ENCODE measurements at regions not wholly inside any gene's neighbourhood (a gene's known extent, or its start where the extent isn't known, plus 50 kb on each side); places are given as distances from the start of the nearest gene placed in this dataset.

DNA sequence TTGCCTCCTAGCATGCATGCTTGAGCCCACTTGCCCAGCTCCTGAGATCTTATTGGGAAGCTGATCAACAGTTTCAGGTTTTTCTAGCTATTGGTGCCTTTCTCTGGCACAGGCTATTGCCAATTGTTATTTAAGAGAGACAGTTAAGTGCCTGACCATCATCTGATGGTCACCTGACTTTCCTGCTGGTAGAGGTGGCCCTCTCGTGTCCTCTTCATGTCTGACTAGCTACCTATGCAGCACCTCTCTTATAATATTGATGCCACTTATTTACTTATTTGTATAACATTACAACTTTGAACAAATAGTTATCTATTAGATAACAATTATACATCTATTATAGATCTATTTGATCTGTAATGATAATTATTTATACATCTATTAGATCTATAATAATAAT, 205.9 kb upstream of the SEMA3D start:
- H3K27ac ChIP-seq (ENCODE audit: low read depth, low read length), result no peak overlapping the region
- ATAC-seq (no peak), DNase-seq (ENCODE audit: low read depth, low spot score) (no peak)
- BruUV-seq (replicated peaks), result no TSS peak
- no peak overlapping the region for H2AFZ ChIP-seq (ENCODE audit: low read depth, low read length, poor library complexity, severe bottlenecking)
- H3K9me2 ChIP-seq (ENCODE audit: insufficient read depth), result no peaks in the 10 kb centered on the region
- no peaks in the 10 kb centered on the region for H3K79me2 ChIP-seq (ENCODE audit: insufficient read depth, low read length)
- H3K9ac ChIP-seq (ENCODE audit: low read length), result no peak overlapping the region
- H3K4me2 ChIP-seq (ENCODE audit: low read length), result no peak overlapping the region
- H4K20me1 ChIP-seq (ENCODE audit: insufficient read depth), result no peaks in the 10 kb centered on the region
- H3K36me3 ChIP-seq (ENCODE audit: control insufficient read depth in 1 of 2, insufficient read depth in 2 of 2, low read length in 2 of 2), result no peaks in the 10 kb centered on the region
- TF ChIP-seq ZNF274 (IDR thresholded peaks at IDR 0.05; ENCODE audit: low read depth, low read length) (no peak), SP1 (IDR thresholded peaks at IDR 0.05; ENCODE audit: low read depth) (no peak)
- TF ChIP-seq, protein P1, sequence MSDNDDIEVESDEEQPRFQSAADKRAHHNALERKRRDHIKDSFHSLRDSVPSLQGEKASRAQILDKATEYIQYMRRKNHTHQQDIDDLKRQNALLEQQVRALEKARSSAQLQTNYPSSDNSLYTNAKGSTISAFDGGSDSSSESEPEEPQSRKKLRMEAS (IDR thresholded peaks at IDR 0.05), result no peak
- H3K9me3 ChIP-seq (ENCODE audit: control insufficient read depth in 1 of 2, insufficient read depth in 1 of 2, low read depth in 1 of 2, low read length in 2 of 2), result no peaks in the 10 kb centered on the region
- no peaks in the 10 kb centered on the region for H3K27me3 ChIP-seq (ENCODE audit: insufficient read depth, low read length)
- intact Hi-C loops (cut with micrococcal nuclease), result no loop called here
- ChIA-PET RAD21 (ENCODE audit: low non-redundant PET in 1 of 2, low total read pairs in 2 of 2, uncharacterized antibody in 2 of 2, unreplicated experiment in 2 of 2) (no interaction called here), POLR2A (no interaction called here), CTCF (no interaction called here)
- H3K4me3 ChIP-seq (replicated peaks in 1 of 2; ENCODE audit: low read depth in 1 of 2, low read length in 2 of 2), result no peak overlapping the region
- no peaks in the 10 kb centered on the region for H3K4me1 ChIP-seq (ENCODE audit: control insufficient read depth in 1 of 2, insufficient read depth in 2 of 2, low read length in 2 of 2)

DNA sequence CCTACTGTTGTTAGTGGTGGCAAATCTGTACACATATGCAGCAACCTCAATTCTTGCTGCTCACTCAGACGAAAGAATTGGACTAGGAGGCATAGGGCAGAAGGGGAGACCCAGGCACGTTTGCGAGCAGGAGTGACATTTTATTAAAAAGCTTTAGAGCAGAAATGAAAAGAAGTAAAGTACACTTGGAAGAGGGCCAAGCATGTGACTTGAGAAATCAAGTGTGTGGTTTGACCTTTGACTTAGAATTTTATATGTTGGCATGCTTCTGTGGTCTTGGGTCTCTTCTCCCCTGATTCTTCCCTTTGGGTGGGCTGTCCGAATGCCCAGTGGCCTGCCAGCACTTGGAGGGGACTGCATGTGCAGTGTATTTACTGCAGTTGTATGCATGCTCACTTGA, 205.5 kb upstream of the SEMA3D start:
- Histone ChIP-seq H3K4me3 (replicated peaks in 1 of 2; ENCODE audit: low read depth in 1 of 2, low read length in 2 of 2) (no peak overlapping the region), H3K9ac (ENCODE audit: low read length) (no peak overlapping the region), H3K4me1 (ENCODE audit: control insufficient read depth in 1 of 2, insufficient read depth in 2 of 2, low read length in 2 of 2) (no peaks in the 10 kb centered on the region), H2AFZ (ENCODE audit: low read depth, low read length, poor library complexity, severe bottlenecking) (no peak overlapping the region), H3K79me2 (ENCODE audit: insufficient read depth, low read length) (no peaks in the 10 kb centered on the region), H3K9me3 (ENCODE audit: control insufficient read depth in 1 of 2, insufficient read depth in 1 of 2, low read depth in 1 of 2, low read length in 2 of 2) (no peaks in the 10 kb centered on the region), H4K20me1 (ENCODE audit: insufficient read depth) (no peaks in the 10 kb centered on the region), H3K27ac (ENCODE audit: low read depth, low read length) (no peak overlapping the region), H3K9me2 (ENCODE audit: insufficient read depth) (no peaks in the 10 kb centered on the region), H3K27me3 (ENCODE audit: insufficient read depth, low read length) (no peaks in the 10 kb centered on the region), H3K4me2 (ENCODE audit: low read length) (no peak overlapping the region), H3K36me3 (ENCODE audit: control insufficient read depth in 1 of 2, insufficient read depth in 2 of 2, low read length in 2 of 2) (no peaks in the 10 kb centered on the region)
- ChIA-PET RAD21 (ENCODE audit: low non-redundant PET in 1 of 2, low total read pairs in 2 of 2, uncharacterized antibody in 2 of 2, unreplicated experiment in 2 of 2) (no interaction called here), POLR2A (no interaction called here), CTCF (no interaction called here)
- DNase-seq (ENCODE audit: low read depth, low spot score), result no peak
- no peak for ATAC-seq
- TF ChIP-seq SP1 (IDR thresholded peaks at IDR 0.05; ENCODE audit: low read depth) (no peak), SIN3A (IDR thresholded peaks at IDR 0.05; ENCODE audit: low read depth) (no peak), RAD21 (IDR thresholded peaks at IDR 0.05; ENCODE audit: low read depth) (no peak), SRF (IDR thresholded peaks at IDR 0.05; ENCODE audit: low read depth) (no peak), ZFX (IDR thresholded peaks at IDR 0.05) (no peak), CEBPB (IDR thresholded peaks at IDR 0.05; ENCODE audit: low read depth) (no peak), POLR2A (IDR thresholded peaks at IDR 0.05; ENCODE audit: borderline replicate concordance, extremely low read depth, insufficient read depth, insufficient read length) (no peak), EZH2 (IDR thresholded peaks at IDR 0.05) (no peak), ZNF274 (IDR thresholded peaks at IDR 0.05; ENCODE audit: low read depth, low read length) (no peak), CBX3 (IDR thresholded peaks at IDR 0.05; ENCODE audit: low read depth) (no peak), FOSL1 (IDR thresholded peaks at IDR 0.05; ENCODE audit: low read depth) (no peak), EGR1 (IDR thresholded peaks at IDR 0.05; ENCODE audit: low read depth) (no peak)
- TF ChIP-seq, protein P2, sequence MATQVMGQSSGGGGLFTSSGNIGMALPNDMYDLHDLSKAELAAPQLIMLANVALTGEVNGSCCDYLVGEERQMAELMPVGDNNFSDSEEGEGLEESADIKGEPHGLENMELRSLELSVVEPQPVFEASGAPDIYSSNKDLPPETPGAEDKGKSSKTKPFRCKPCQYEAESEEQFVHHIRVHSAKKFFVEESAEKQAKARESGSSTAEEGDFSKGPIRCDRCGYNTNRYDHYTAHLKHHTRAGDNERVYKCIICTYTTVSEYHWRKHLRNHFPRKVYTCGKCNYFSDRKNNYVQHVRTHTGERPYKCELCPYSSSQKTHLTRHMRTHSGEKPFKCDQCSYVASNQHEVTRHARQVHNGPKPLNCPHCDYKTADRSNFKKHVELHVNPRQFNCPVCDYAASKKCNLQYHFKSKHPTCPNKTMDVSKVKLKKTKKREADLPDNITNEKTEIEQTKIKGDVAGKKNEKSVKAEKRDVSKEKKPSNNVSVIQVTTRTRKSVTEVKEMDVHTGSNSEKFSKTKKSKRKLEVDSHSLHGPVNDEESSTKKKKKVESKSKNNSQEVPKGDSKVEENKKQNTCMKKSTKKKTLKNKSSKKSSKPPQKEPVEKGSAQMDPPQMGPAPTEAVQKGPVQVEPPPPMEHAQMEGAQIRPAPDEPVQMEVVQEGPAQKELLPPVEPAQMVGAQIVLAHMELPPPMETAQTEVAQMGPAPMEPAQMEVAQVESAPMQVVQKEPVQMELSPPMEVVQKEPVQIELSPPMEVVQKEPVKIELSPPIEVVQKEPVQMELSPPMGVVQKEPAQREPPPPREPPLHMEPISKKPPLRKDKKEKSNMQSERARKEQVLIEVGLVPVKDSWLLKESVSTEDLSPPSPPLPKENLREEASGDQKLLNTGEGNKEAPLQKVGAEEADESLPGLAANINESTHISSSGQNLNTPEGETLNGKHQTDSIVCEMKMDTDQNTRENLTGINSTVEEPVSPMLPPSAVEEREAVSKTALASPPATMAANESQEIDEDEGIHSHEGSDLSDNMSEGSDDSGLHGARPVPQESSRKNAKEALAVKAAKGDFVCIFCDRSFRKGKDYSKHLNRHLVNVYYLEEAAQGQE (IDR thresholded peaks at IDR 0.05; ENCODE audit: low read depth), result no peak
- TF ChIP-seq, protein P3, sequence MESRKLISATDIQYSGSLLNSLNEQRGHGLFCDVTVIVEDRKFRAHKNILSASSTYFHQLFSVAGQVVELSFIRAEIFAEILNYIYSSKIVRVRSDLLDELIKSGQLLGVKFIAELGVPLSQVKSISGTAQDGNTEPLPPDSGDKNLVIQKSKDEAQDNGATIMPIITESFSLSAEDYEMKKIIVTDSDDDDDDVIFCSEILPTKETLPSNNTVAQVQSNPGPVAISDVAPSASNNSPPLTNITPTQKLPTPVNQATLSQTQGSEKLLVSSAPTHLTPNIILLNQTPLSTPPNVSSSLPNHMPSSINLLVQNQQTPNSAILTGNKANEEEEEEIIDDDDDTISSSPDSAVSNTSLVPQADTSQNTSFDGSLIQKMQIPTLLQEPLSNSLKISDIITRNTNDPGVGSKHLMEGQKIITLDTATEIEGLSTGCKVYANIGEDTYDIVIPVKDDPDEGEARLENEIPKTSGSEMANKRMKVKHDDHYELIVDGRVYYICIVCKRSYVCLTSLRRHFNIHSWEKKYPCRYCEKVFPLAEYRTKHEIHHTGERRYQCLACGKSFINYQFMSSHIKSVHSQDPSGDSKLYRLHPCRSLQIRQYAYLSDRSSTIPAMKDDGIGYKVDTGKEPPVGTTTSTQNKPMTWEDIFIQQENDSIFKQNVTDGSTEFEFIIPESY (IDR thresholded peaks at IDR 0.05; ENCODE audit: extremely low read depth, insufficient replicate concordance, low read length), result no peak
- intact Hi-C loops (cut with micrococcal nuclease), result no loop called here
- BruUV-seq (replicated peaks), result no TSS peak
